K562 (cell line): ENCODE measurements at regions not wholly inside any gene's neighbourhood (a gene's known extent, or its start where the extent isn't known, plus 50 kb on each side); places are given as distances from the start of the nearest gene placed in this dataset.

Experiments used
- C11orf30 ChIP-seq: fragments of 450-650 bp; IDR thresholded peaks from 2 replicates; pipeline ENCODE4 v1.6.1; 2016; ENCODE audit warnings: low read depth, mild to moderate bottlenecking
- KDM1A ChIP-seq, 2 experiments: fragments of 450-650 bp; IDR thresholded peaks; 2 replicates each; pipeline ENCODE4 v1.6.1; 2016; ENCODE audit warnings: mild to moderate bottlenecking in 2 of 2
- TBP ChIP-seq: optimal IDR thresholded peaks from 2 replicates; pipeline ENCODE3; 2011; ENCODE audit warnings: low read depth, low read length, improper control_type of control experiment
- TF ChIP-seq, protein P1 (sequence below), 3 experiments: IDR thresholded peaks in 2 of 3; conservative IDR thresholded peaks in 1 of 3; 2 replicates each; pipeline ENCODE4 v1.5.1; 2011 to 2012; ENCODE audit warnings: low read length in 3 of 3, mild to moderate bottlenecking in 3 of 3, control low read depth in 2 of 3, improper control_type of control experiment in 1 of 3, inconsistent platforms in 1 of 3, low read depth in 1 of 3, mixed read lengths in 1 of 3, moderate library complexity in 1 of 3; ENCODE audit not compliant: insufficient read depth in 2 of 3
- TF ChIP-seq, protein P2 (sequence below): sonication (generic); formaldehyde crosslinking; IDR thresholded peaks from 2 replicates; pipeline ENCODE4 v1.8.1; 2023; ENCODE audit warnings: mild to moderate bottlenecking, missing genetic modification reagents, moderate library complexity

DNA sequence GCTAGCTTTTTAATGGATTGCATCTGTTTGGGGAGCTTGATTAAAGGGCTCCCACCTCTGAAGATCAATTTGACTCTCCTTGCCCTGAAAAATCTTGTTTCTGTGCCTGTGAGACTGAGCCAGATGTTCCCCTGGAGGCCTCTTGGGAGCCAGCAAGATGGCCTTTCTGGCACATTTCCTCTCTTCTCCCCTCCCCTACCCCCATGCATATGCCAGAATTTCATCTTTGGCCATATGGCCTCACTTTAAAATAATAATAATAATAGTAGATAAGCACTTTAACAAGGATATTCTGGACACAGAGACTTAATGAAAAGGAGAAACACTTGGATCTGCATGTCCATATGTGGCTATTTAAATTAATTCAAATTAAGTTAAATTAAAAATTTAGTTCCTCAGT lies 144.1 kb upstream of the CES5A start:
- TF ChIP-seq KDM1A (IDR thresholded peaks at IDR 0.05) (no peak), TBP (no peak), C11orf30 (no peak)
- TF ChIP-seq, protein P1, sequence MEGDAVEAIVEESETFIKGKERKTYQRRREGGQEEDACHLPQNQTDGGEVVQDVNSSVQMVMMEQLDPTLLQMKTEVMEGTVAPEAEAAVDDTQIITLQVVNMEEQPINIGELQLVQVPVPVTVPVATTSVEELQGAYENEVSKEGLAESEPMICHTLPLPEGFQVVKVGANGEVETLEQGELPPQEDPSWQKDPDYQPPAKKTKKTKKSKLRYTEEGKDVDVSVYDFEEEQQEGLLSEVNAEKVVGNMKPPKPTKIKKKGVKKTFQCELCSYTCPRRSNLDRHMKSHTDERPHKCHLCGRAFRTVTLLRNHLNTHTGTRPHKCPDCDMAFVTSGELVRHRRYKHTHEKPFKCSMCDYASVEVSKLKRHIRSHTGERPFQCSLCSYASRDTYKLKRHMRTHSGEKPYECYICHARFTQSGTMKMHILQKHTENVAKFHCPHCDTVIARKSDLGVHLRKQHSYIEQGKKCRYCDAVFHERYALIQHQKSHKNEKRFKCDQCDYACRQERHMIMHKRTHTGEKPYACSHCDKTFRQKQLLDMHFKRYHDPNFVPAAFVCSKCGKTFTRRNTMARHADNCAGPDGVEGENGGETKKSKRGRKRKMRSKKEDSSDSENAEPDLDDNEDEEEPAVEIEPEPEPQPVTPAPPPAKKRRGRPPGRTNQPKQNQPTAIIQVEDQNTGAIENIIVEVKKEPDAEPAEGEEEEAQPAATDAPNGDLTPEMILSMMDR (IDR thresholded peaks at IDR 0.05 in 2 of 3, conservative IDR thresholded peaks at IDR 0.05 in 1 of 3; ENCODE audit: insufficient read depth in 2 of 3, low read depth in 1 of 3, low read length in 3 of 3): no peak
- TF ChIP-seq, protein P2, sequence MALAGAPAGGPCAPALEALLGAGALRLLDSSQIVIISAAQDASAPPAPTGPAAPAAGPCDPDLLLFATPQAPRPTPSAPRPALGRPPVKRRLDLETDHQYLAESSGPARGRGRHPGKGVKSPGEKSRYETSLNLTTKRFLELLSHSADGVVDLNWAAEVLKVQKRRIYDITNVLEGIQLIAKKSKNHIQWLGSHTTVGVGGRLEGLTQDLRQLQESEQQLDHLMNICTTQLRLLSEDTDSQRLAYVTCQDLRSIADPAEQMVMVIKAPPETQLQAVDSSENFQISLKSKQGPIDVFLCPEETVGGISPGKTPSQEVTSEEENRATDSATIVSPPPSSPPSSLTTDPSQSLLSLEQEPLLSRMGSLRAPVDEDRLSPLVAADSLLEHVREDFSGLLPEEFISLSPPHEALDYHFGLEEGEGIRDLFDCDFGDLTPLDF (CRISPR knock-in tag): no peak
